Duodenal mucosa (tissue), 2 donors: ENCODE measurements at regions not wholly inside any gene's neighbourhood (a gene's known extent, or its start where the extent isn't known, plus 50 kb on each side); places are given as distances from the start of the nearest gene placed in this dataset.

ENCODE experiments used
- H3K27ac ChIP-seq: one replicate; pipeline ENCODE4 v1.7.0; 2013; ENCODE audit warnings: low read depth, low read length
- H3K27me3 ChIP-seq, 2 donors: one replicate each; pipeline ENCODE4 v1.7.0; 2013; ENCODE audit warnings: low read length in 2 of 2, control low read depth in 1 of 2; ENCODE audit not compliant: insufficient read depth in 2 of 2, control insufficient read depth in 1 of 2
- H3K36me3 ChIP-seq, 2 donors: one replicate each; pipeline ENCODE4 v1.7.0; 2013; ENCODE audit warnings: low read length in 2 of 2, control low read depth in 1 of 2; ENCODE audit not compliant: insufficient read depth in 2 of 2, control insufficient read depth in 1 of 2
- H3K4me1 ChIP-seq, 2 donors: one replicate each; pipeline ENCODE4 v1.7.0; 2013; ENCODE audit warnings: low read length in 2 of 2, control low read depth in 1 of 2; ENCODE audit not compliant: insufficient read depth in 2 of 2, control insufficient read depth in 1 of 2
- H3K4me3 ChIP-seq, 2 donors: one replicate each; pipeline ENCODE4 v1.7.0; 2013; ENCODE audit warnings: low read length in 2 of 2, low read depth in 1 of 2
- H3K9ac ChIP-seq, 2 donors: one replicate each; pipeline ENCODE4 v1.7.0; 2013; ENCODE audit warnings: low read length in 2 of 2, low read depth in 1 of 2
- H3K9me3 ChIP-seq, 2 donors: one replicate each; pipeline ENCODE4 v1.7.0; 2013; ENCODE audit warnings: low read length in 2 of 2, control low read depth in 1 of 2; ENCODE audit not compliant: control insufficient read depth in 1 of 2

DNA sequence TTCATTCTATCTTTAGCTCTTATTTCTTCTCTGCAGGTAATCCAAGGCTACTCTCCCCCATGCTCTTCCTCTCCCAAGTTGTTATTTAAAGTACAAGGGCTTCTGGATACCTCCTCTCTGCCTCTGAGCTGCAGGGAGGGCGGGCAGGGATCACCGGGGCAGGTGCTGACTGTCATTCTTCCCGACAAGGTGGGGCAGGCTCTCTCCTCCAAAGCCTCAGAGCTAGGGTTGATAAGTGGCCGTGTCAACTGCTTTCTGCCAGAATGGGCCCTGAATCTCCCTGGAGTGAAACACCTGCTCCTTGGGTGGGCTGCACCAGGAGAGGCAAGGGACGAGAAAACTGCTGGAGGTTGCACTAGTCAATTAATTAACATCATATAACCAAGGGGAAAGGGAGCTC lies 250.3 kb downstream of the SLC4A3 start:
- no peak overlapping the region for H3K9ac ChIP-seq
- no peaks in the 10 kb centered on the region for H3K4me1 ChIP-seq
- H3K4me3 ChIP-seq: no peak overlapping the region
- no peak overlapping the region for H3K27ac ChIP-seq
- peaks cover 0 to 3% of the 10 kb centered on the region in 2 donors for H3K9me3 ChIP-seq
- no peaks in the 10 kb centered on the region for H3K36me3 ChIP-seq
- no peaks in the 10 kb centered on the region for H3K27me3 ChIP-seq

DNA sequence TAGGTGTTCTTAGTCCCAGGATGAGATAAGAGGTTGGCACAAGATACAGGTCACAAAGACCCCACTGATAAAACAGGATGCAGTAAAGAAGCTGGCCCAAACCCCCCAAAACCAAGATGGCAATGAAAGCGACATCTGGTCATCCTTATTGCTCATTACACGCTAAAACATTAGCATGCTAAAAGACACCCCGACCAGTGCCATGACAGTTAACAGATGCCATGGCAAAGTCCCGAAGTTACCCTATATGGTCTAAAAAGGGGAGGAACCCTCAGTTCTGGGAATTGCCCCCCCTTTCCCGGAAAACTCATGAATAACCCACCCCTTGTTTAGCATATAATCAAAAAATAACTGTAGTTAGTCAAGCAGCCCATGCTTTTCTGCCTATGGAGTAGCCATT lies 251.1 kb downstream of the SLC4A3 start:
- H3K27me3 ChIP-seq: no peaks in the 10 kb centered on the region
- H3K9ac ChIP-seq: no peak overlapping the region
- no peaks in the 10 kb centered on the region for H3K36me3 ChIP-seq
- no peaks in the 10 kb centered on the region for H3K4me1 ChIP-seq
- H3K9me3 ChIP-seq: peaks cover 0 to 3% of the 10 kb centered on the region in 2 donors
- no peak overlapping the region for H3K4me3 ChIP-seq
- H3K27ac ChIP-seq: no peak overlapping the region

DNA sequence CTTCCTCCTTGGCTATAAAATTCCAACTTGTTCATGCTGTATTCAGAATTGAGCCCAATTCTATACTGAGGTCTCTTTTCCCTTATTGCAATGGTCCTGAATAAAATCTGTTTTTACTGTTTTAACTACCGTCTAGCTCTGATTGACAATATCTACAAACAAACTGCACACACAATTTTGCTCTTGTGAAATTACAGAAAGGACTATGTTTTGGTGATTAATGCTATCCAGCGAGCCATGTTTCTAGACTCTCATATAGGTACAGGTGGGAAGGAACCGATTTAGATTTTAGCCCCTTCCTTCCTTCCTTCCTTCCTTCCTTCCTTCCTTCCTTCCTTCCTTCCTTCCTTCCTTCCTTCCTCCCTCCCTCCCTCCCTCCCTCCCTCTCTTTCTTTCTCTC lies 254.4 kb downstream of the SLC4A3 start:
- Histone ChIP-seq H3K9ac (no peak overlapping the region), H3K4me1 (no peaks in the 10 kb centered on the region), H3K4me3 (no peak overlapping the region), H3K36me3 (no peaks in the 10 kb centered on the region), H3K27me3 (no peaks in the 10 kb centered on the region), H3K9me3 (peaks cover 0 to 3% of the 10 kb centered on the region in 2 donors), H3K27ac (no peak overlapping the region)

DNA sequence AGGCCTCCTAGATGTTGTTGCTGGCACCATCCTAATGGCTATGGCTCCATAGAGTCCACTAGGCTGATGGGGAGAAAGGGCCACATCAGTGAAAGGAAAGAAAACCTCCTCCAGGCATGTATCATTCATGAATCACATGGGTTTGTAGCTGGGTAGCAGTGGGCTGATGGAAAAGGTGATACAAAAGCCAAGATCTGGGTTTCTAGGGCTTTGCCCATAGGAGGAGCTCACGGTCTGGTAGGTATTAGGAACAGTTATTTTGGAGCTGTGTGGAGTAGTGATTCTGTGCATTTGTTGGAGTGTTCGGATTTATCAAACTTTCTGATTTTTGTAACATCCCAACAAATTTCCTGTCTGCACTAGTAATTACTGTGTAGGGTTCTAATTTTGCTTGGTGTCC lies 259.2 kb downstream of the SLC4A3 start:
- H3K4me3 ChIP-seq: no peak overlapping the region
- no peaks in the 10 kb centered on the region for H3K36me3 ChIP-seq
- H3K9me3 ChIP-seq: no peaks in the 10 kb centered on the region
- H3K4me1 ChIP-seq: no peaks in the 10 kb centered on the region
- no peak overlapping the region for H3K27ac ChIP-seq
- no peak overlapping the region for H3K9ac ChIP-seq
- no peaks in the 10 kb centered on the region for H3K27me3 ChIP-seq

DNA sequence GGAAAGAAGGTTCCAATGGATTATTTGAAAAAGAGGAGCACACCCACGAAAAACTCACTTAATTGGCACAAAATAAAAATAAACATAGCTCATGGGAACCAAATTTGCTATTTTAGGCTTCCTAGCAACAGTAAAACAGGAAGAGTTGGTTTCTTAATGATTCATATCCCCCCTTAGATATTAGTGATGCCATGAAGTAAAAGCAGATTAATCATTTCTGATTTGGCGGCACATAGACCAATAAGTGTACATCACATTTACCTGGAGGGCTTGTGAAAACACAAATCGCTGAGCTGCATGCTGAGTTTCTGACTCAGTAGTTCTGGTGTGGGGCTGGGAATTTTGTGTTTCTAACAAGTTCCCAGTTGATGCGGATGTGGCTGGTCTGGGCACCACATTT lies 260.4 kb downstream of the SLC4A3 start:
- H3K9ac ChIP-seq: no peak overlapping the region
- no peaks in the 10 kb centered on the region for H3K9me3 ChIP-seq
- no peak overlapping the region for H3K27ac ChIP-seq
- H3K36me3 ChIP-seq: no peaks in the 10 kb centered on the region
- H3K27me3 ChIP-seq: no peaks in the 10 kb centered on the region
- no peaks in the 10 kb centered on the region for H3K4me1 ChIP-seq
- no peak overlapping the region for H3K4me3 ChIP-seq

DNA sequence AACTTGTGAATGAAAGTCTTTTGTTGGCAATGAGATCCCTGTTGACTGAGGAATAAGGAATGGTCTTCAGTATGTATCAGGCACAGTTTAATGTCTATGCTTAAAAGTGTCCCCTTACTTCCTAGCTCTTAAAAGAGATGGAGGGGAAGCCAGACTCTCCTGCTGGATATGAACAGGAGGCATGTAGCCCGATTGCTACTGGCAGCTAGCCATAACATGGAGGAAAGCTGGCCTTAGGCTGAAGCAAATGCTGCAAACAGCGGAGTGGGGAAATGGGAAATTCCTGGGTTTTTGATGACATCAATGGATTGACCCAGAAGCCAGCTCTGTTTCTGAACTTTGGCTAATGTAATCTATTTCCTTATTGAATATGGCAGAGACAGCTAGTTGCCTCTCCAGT lies 266.1 kb downstream of the SLC4A3 start:
- Histone ChIP-seq H3K36me3 (no peaks in the 10 kb centered on the region), H3K4me1 (no peaks in the 10 kb centered on the region), H3K9ac (no peak overlapping the region), H3K27ac (no peak overlapping the region), H3K9me3 (no peaks in the 10 kb centered on the region), H3K27me3 (no peaks in the 10 kb centered on the region), H3K4me3 (no peak overlapping the region)

DNA sequence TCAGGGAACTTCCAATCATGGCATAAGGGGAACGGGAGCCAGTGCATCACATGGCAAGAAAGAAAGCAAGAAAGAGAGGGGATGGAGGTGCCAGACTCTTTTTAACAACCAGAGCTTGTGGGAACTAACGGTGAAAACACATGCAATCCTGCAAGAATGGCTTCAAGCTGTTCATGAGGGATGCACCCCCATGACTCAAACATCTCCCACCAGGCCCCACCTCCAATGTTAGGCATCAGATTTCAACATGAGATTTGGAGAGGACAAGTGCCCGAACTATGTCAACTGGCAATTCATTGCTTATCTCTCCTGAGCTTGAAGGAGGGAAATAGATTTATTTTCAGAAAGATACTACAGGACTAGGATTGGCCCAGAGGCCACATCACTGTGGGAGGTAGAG lies 270.0 kb downstream of the SLC4A3 start:
- Histone ChIP-seq H3K9me3 (no peaks in the 10 kb centered on the region), H3K9ac (no peak overlapping the region), H3K36me3 (no peaks in the 10 kb centered on the region), H3K4me3 (no peak overlapping the region), H3K27ac (no peak overlapping the region), H3K27me3 (no peaks in the 10 kb centered on the region), H3K4me1 (no peaks in the 10 kb centered on the region)

DNA sequence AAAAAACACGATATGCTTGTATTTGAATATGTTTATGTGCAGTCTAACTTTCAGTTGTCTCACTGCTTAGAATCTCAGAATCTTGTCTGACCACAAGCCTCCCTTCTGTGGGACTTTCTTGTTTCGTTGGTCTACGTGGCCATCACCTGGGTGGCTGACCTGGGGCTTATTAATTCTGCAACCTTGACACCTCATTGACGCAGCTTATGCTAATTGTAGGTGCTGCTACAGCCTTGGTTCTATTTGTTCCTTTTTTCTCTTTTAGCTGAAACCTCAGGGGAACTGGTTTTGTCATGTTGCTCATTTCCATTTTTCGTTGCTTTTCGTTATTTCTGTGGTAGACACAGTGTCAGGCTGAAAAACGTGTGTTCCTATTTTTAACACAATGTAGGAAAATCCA lies 273.7 kb downstream of the SLC4A3 start:
- no peaks in the 10 kb centered on the region for H3K27me3 ChIP-seq
- H3K36me3 ChIP-seq: no peaks in the 10 kb centered on the region
- H3K9me3 ChIP-seq: no peaks in the 10 kb centered on the region
- H3K9ac ChIP-seq: no peak overlapping the region
- no peak overlapping the region for H3K27ac ChIP-seq
- no peak overlapping the region for H3K4me3 ChIP-seq
- no peaks in the 10 kb centered on the region for H3K4me1 ChIP-seq

DNA sequence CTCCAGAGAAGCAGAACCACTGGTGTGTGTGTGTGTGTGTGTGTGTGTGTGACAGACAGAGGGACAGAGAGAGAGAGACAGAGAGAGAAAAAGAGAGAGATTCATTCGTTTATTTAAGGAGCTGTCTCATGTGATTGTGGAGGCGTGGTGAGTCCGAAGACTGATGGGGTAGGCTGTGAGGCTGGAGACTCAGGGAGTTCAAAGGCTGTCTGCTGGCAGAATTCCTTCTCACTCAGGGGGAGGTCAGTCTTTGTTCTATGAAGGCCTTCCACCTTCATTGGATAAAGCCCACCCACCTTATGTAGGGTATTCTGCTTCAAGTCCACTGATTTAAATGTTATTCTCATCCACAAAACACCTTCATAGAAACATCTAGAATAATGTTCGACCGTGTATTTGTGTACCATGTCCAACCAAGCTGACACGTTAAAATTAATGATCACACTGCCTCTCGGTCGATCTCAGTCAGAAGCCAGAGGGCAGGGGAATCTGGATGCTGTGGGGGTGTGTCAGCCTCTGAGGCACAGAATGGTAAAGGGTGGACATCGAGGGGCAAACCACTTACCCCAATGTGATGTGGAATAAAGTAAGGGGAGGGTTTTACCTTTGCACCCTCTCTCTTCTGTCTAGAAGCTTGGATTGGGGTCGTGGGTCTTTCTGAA lies 275.6 kb downstream of the SLC4A3 start:
- H3K27ac ChIP-seq: no peak overlapping the region
- no peak overlapping the region for H3K4me3 ChIP-seq
- no peaks in the 10 kb centered on the region for H3K36me3 ChIP-seq
- H3K4me1 ChIP-seq: no peaks in the 10 kb centered on the region
- H3K9ac ChIP-seq: no peak overlapping the region
- H3K9me3 ChIP-seq: no peaks in the 10 kb centered on the region
- no peaks in the 10 kb centered on the region for H3K27me3 ChIP-seq

DNA sequence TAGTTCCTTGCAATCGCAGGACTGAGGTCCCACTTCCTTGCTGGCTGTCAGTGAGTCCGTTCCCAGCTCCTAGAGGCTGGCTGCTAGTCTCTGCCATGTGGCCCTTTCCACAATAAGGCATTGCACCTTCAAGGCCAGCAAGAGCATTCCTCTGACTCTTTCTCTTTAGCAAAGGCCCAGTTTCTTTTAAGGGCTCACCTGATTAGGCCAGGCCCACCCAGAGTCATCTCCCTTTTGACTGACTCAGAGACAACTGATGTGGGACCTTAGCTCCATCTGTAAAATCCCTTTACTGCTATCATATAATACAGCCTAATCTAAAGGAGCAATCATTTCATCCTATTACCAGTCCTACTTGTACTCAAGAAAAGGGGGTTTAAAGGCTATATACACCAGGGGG lies 278.2 kb downstream of the SLC4A3 start:
- no peaks in the 10 kb centered on the region for H3K9me3 ChIP-seq
- H3K36me3 ChIP-seq: no peaks in the 10 kb centered on the region
- no peak overlapping the region for H3K27ac ChIP-seq
- H3K27me3 ChIP-seq: no peaks in the 10 kb centered on the region
- no peaks in the 10 kb centered on the region for H3K4me1 ChIP-seq
- H3K9ac ChIP-seq: no peak overlapping the region
- H3K4me3 ChIP-seq: no peak overlapping the region
